Central memory CD8-positive, alpha-beta T cell (primary cell): ENCODE measurements at regions not wholly inside any gene's neighbourhood (a gene's known extent, or its start where the extent isn't known, plus 50 kb on each side); places are given as distances from the start of the nearest gene placed in this dataset.

Experiments
- ATAC-seq: fragments of 150-1000 bp; cut with Tn5 transposase; replicated peaks from 2 replicates; pipeline ENCODE4 v1.10.0; 2022; ENCODE audit warnings: mild to moderate bottlenecking, moderate FRiP score, moderate number of reproducible peaks; ENCODE audit not compliant: poor library complexity, severe bottlenecking; ENCODE audit errors: extremely low read depth
- DNase-seq, 2 donors: peaks; one replicate each; pipeline ENCODE4 v3.0.0; 2021; ENCODE audit warnings: low spot score in 2 of 2
- H3K27ac Mint-ChIP-seq: one replicate; pipeline ENCODE4 v1.8.0; 2022; ENCODE audit warnings: low read depth, mild to moderate bottlenecking, moderate library complexity, mixed read lengths
- H3K27me3 Mint-ChIP-seq: one replicate; pipeline ENCODE4 v1.8.0; 2022; ENCODE audit warnings: mixed read lengths
- H3K36me3 Mint-ChIP-seq: one replicate; pipeline ENCODE4 v1.8.0; 2022; ENCODE audit warnings: mild to moderate bottlenecking, moderate library complexity, mixed read lengths; ENCODE audit not compliant: insufficient read depth
- H3K4me1 Mint-ChIP-seq: one replicate; pipeline ENCODE4 v1.8.0; 2022; ENCODE audit warnings: mixed read lengths
- H3K4me3 Mint-ChIP-seq: one replicate; pipeline ENCODE4 v1.8.0; 2022; ENCODE audit warnings: mild to moderate bottlenecking, moderate library complexity, mixed read lengths
- H3K9me3 Mint-ChIP-seq: one replicate; pipeline ENCODE4 v1.8.0; 2022; ENCODE audit warnings: mixed read lengths

DNA sequence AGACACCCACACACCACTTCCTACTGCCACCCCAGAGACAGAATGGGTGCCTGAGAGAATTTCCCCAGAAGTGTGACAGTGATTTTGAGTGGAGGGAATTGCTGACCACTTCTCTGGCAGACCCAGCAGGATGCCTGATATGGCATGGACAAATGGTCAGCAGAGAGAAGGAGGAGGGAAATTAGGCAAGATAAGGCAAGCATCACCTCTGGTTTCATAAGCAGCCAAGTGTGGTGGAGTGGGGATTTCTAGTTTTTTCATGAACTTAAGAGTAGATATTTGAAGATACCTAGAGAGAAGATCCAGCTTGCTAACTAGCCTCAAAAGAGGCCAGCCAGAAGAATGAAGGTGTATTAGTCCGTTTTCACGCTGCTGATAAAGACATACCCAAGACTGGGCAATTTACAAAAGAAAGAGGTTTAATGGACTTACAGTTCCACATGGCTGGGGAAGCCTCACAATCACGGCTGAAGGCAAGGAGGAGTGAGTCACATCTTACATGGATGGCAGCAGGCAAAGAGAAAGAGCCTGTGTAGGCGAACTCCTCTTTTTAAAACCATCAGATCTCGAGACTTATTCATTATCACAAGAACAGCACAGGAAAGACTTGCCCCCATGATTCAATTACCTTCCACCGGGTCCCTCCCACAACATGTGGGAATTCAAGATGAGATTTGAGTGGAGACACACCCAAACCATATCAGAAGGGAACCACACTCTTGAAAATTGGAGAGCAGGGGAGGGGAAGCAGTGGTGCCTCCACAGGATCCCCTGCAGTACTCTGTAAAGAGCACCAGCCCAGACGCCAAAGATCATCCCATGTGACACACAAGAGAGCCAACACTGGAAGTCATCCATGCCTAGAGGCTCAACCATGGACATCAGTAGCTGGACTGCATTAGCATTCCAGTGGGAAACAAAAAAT lies 64.2 kb downstream of the RBM43 start:
- H3K36me3 Mint-ChIP-seq = peaks cover 4% of the 10 kb centered on the region
- ATAC-seq (no peak), DNase-seq (no peak)
- no peak overlapping the region for H3K4me3 Mint-ChIP-seq
- no peaks in the 10 kb centered on the region for H3K9me3 Mint-ChIP-seq
- H3K27me3 Mint-ChIP-seq = peaks cover 40% of the 10 kb centered on the region
- no peaks in the 10 kb centered on the region for H3K4me1 Mint-ChIP-seq
- no peak overlapping the region for H3K27ac Mint-ChIP-seq

DNA sequence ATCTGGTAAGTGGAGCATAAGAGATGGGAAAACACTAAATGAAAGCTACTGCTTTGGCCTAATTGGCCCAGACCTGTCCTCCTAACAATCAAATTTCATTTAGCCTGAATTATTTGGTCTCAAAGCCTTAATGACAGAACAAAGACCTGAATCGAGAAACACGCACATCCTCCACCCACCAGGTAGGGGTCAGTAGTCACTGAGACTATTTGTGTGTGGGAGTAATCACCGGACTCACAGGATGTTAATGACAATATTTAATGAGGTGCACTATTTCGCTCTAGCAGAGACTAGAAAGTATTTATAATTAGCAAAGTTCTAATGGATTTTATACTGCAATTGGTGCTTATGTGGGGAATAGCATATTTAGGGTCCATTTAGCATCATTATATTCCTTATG lies 68.1 kb downstream of the RBM43 start:
- Mint-ChIP-seq H3K36me3 (peaks cover 5% of the 10 kb centered on the region), H3K27ac (no peak overlapping the region)
- ATAC-seq = no peak

DNA sequence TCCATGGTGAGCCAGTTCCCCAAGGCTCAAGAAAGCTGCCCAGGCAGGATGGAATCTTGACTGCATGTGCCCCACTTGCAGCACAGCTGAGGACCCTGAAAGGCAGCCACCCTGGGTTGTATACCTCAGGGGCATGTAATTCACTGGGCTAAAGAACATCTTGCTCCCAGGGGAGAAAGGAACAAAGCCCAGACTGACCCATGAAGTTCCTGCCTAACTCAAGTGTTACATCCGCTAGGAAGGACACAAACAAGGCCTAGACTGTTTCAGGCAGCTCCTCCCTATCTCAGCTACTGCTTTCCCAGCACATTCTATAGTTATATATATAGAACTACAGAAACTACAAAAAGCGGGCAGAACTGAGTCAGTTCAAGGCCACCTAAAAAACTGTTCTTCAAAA lies 69.0 kb downstream of the RBM43 start:
- no peaks in the 10 kb centered on the region for H3K9me3 Mint-ChIP-seq
- peaks cover 22% of the 10 kb centered on the region for H3K27me3 Mint-ChIP-seq
- ATAC-seq (no peak), DNase-seq (no peak)
- H3K4me3 Mint-ChIP-seq = no peak overlapping the region
- H3K36me3 Mint-ChIP-seq = peaks cover 5% of the 10 kb centered on the region
- H3K4me1 Mint-ChIP-seq = no peaks in the 10 kb centered on the region
- no peak overlapping the region for H3K27ac Mint-ChIP-seq

More for the DNA sequence above, 68.1 kb downstream of the RBM43 start:
- Mint-ChIP-seq H3K9me3 (no peaks in the 10 kb centered on the region), H3K4me3 (no peak overlapping the region), H3K27me3 (peaks cover 25% of the 10 kb centered on the region), H3K4me1 (no peaks in the 10 kb centered on the region)
- no peak for DNase-seq

- Mint-ChIP-seq H3K27ac (no peak overlapping the region), H3K9me3 (no peaks in the 10 kb centered on the region), H3K4me3 (no peak overlapping the region), H3K27me3 (peaks cover 6% of the 10 kb centered on the region), H3K36me3 (peaks cover 2% of the 10 kb centered on the region), H3K4me1 (no peaks in the 10 kb centered on the region)
- DNase-seq (no peak), ATAC-seq (no peak)
Observed at GRCh38 chr2:151191001-151191400, 70.7 kb downstream of the RBM43 start.

DNA sequence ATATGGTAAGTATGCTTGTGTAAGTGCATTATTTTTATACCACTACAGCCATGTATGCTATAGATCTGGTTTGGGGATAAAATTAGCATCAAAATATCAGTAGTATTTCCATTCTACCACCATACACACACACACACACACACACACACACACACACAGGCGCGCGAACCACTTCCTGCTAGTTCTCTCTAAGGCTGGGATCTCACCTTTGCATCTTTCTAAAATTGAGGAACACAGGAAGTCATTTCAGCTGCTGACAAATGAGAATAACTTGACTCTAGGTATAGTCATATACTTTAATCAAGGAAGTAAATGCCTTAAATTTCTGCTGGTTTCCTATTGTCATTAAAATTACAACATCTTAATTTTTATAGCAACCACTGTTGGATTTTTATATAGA lies 72.5 kb downstream of the RBM43 start:
- Mint-ChIP-seq H3K27me3 (no peaks in the 10 kb centered on the region), H3K36me3 (peaks cover 2% of the 10 kb centered on the region), H3K9me3 (no peaks in the 10 kb centered on the region), H3K4me3 (no peak overlapping the region), H3K27ac (no peak overlapping the region), H3K4me1 (no peaks in the 10 kb centered on the region)
- no peak for DNase-seq
- no peak for ATAC-seq

GRCh38 chr2:151186011-151186410 lies 75.7 kb downstream of the RBM43 start:
- ATAC-seq = no peak
- H3K27me3 Mint-ChIP-seq = peaks cover 22% of the 10 kb centered on the region
- H3K4me1 Mint-ChIP-seq = no peaks in the 10 kb centered on the region
- no peak for DNase-seq
- no peaks in the 10 kb centered on the region for H3K9me3 Mint-ChIP-seq
- peaks cover 2% of the 10 kb centered on the region for H3K36me3 Mint-ChIP-seq
- H3K4me3 Mint-ChIP-seq = no peak overlapping the region
- H3K27ac Mint-ChIP-seq = no peak overlapping the region

DNA sequence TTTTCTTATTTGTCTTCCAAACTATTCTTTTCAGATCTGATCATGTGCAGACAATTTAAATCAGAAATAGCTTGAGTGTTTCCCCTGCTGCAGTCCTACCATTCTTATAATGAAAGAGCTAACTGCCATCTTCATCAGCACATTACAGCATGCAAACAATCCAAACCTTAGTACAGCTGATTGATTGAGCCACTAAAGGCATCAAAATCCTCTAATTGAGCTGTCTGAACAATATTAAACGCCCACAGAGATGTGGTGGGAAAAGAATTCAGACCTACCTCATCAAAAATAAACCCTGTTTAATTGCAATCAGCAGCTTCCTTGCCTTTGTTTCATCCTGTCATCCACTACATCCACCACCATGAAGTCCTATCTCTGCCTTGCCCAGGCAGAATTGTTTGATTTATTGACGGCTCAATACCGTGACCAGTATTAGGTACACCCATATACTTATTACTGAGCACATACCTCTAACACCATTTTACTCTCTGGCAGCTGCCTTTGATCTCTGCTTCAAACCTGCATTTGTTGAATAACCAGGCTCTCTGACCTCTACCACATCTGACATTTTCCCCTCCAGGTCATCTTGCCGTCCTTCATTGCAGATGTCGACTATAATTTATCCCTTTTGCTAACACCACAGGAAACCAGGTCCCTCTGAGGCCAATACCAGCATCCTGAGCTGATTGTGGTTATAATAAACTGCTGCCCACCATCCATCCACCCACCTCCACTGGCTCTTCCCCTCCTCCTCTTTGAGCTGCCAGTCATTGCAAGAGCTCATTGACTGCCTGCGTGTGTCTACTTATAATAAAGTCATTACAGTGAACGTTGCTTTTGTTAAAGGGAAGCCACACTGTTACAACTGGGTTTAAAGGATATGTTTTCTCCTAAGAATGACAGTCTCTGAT lies 78.5 kb downstream of the RBM43 start:
- Mint-ChIP-seq H3K27ac (no peak overlapping the region), H3K27me3 (peaks cover 36% of the 10 kb centered on the region), H3K4me3 (no peak overlapping the region), H3K9me3 (no peaks in the 10 kb centered on the region), H3K36me3 (no peaks in the 10 kb centered on the region), H3K4me1 (no peaks in the 10 kb centered on the region)
- DNase-seq = no peak
- no peak for ATAC-seq

GRCh38 chr2:151182396-151182795 lies 79.3 kb downstream of the RBM43 start:
- Mint-ChIP-seq H3K9me3 (no peaks in the 10 kb centered on the region), H3K36me3 (no peaks in the 10 kb centered on the region), H3K4me1 (no peaks in the 10 kb centered on the region), H3K27ac (no peak overlapping the region), H3K27me3 (peaks cover 42% of the 10 kb centered on the region), H3K4me3 (no peak overlapping the region)
- DNase-seq (no peak), ATAC-seq (no peak)

DNA sequence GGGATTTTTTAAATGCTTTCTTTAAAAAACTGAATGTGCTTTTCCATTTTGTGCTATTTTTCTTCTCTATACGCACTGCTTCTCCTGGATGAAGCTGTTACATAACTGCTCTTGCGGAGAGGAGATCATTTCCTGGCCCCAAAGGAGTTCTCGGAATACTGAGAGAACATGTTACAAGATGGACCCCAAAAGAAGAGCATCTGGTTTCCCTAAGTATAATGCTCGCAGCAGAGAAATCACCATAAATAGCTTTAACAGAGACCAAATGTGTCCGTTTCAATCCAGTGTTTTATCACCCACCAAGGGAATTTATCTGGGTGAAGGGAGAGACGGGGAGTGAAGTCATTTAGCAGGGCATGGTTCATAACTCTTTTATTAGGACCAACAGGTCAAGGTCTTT lies 80.1 kb downstream of the RBM43 start:
- Mint-ChIP-seq H3K9me3 (no peaks in the 10 kb centered on the region), H3K4me1 (no peaks in the 10 kb centered on the region), H3K27ac (no peak overlapping the region), H3K4me3 (no peak overlapping the region), H3K27me3 (peaks cover 51% of the 10 kb centered on the region), H3K36me3 (no peaks in the 10 kb centered on the region)
- DNase-seq = no peak
- ATAC-seq = no peak

DNA sequence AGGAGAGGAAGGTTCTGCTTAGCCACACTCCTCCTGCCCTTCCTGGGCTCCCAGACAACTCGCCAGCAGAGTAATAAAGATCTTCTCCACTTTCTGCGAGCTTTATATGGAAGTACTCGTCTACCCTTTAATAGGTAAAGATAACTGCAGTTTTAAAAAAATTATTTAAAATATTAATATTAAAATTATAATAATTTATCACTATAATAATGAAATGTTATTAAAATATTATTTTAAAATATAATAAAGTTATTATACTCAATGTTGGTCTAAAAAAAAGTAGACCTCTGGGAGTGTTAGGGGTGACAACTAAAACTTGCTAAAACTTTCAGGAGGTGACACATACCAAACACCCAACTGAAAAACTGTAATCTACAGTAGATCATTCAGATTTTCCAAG lies 81.5 kb downstream of the RBM43 start:
- Mint-ChIP-seq H3K27ac (no peak overlapping the region), H3K9me3 (no peaks in the 10 kb centered on the region), H3K27me3 (peaks cover 60% of the 10 kb centered on the region), H3K4me1 (no peaks in the 10 kb centered on the region), H3K36me3 (no peaks in the 10 kb centered on the region), H3K4me3 (no peak overlapping the region)
- DNase-seq = no peak
- ATAC-seq = no peak

DNA sequence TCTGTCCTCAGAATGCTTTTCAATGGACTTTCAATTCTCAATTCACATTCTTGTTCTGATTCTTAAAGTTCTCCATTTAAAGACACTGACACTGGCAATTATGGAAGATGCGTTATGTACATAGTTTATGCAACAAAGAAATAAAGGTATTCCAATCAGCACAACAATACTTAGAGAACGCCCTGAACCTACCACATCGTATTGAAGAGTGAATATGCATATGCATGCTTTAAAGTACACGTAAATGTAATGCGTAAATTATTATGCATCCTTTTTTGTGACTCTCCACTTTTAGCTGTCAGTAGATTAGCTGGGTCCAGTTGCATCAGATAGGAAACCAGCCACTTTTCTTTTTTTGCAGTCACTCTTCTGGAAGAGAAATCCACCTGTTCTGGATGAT lies 83.5 kb downstream of the RBM43 start:
- ATAC-seq (no peak), DNase-seq (no peak)
- Mint-ChIP-seq H3K27me3 (peaks cover 60% of the 10 kb centered on the region), H3K27ac (no peak overlapping the region), H3K36me3 (no peaks in the 10 kb centered on the region), H3K4me1 (no peaks in the 10 kb centered on the region), H3K4me3 (no peak overlapping the region), H3K9me3 (no peaks in the 10 kb centered on the region)

GRCh38 chr2:151177756-151178155 lies 83.9 kb downstream of the RBM43 start:
- DNase-seq (no peak), ATAC-seq (no peak)
- H3K36me3 Mint-ChIP-seq = no peaks in the 10 kb centered on the region
- H3K27me3 Mint-ChIP-seq = peaks cover 60% of the 10 kb centered on the region
- no peaks in the 10 kb centered on the region for H3K4me1 Mint-ChIP-seq
- H3K27ac Mint-ChIP-seq = no peak overlapping the region
- H3K4me3 Mint-ChIP-seq = no peak overlapping the region
- H3K9me3 Mint-ChIP-seq = no peaks in the 10 kb centered on the region

- no peak for DNase-seq
- Mint-ChIP-seq H3K4me1 (no peaks in the 10 kb centered on the region), H3K9me3 (no peaks in the 10 kb centered on the region), H3K36me3 (no peaks in the 10 kb centered on the region), H3K27me3 (peaks cover 56% of the 10 kb centered on the region), H3K4me3 (no peak overlapping the region), H3K27ac (no peak overlapping the region)
- no peak for ATAC-seq
Observed at GRCh38 chr2:151176661-151177060, 85.0 kb downstream of the RBM43 start.
